ENCODE measurements at regions not wholly inside any gene's neighbourhood (a gene's known extent, or its start where the extent isn't known, plus 50 kb on each side); places are given as distances from the start of the nearest gene placed in this dataset.

GRCh38 chr12:27382924-27383323 lies 50.3 kb downstream of the BMAL2 start:
- ATAC-seq (ENCODE audit: poor library complexity) (no peak), DNase-seq (no peak)
- intact Hi-C loops (cut with DNase I), result no loop called here

DNA sequence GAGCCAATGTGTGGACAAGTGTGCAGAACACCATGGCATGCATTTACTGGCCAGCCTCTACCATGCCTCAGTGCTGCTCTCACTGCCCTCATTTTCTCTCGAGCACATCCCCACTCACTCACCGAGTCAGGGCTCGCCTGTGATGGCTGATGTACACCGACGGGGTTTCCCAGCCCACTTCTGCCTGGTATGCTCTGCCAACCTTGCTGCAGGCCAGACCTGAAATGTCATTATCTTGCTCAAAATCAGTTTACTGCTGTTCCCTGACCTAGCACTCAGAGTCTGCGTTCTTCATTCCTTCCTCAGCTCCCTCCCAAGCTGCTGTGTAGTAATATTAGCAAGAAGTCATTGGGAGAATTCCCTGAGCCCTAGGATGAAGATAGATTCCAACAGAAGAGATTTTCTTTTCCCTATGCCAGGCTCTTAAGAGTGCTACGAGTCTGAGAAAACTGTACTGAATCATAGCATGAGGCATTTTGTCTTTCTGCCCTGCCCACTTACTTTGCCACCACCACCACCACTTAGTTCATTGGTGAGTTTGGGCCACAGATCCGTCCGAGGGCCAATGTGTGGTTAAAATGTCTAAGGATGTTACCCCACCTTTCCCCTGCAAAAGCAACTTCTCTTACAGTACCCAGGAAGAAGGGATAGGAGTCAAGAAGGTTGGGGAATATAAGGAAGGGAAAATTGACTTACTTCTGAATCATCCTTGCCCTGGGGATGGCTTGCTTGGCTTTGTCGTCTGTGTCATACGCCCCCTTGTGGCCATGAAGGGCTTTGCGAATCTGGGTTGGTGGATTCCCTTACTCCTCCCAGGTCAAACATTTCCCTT lies 51.0 kb downstream of the BMAL2 start:
- ATAC-seq (ENCODE audit: poor library complexity), result no peak
- intact Hi-C loops (cut with DNase I), result no loop called here
- peak; percentile 69 for DNase-seq

DNA sequence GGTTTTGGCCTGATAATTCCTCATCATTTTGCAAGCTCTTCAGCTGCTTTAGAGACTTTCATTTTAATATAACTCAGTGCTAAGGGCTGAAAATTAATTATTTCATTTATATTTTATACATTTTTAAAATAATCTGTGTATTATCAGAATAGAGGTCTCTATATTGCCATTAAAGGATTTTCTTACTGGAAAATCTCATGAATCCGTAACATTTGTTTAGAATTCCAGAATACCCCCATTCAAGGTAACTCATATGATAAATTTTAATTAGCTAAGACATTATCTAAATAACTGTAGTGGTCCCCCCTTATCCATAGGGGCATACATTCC lies 51.6 kb downstream of the BMAL2 start:
- DNase-seq, result no peak
- intact Hi-C loops (cut with DNase I), result no loop called here
- no peak for ATAC-seq (ENCODE audit: poor library complexity)

DNA sequence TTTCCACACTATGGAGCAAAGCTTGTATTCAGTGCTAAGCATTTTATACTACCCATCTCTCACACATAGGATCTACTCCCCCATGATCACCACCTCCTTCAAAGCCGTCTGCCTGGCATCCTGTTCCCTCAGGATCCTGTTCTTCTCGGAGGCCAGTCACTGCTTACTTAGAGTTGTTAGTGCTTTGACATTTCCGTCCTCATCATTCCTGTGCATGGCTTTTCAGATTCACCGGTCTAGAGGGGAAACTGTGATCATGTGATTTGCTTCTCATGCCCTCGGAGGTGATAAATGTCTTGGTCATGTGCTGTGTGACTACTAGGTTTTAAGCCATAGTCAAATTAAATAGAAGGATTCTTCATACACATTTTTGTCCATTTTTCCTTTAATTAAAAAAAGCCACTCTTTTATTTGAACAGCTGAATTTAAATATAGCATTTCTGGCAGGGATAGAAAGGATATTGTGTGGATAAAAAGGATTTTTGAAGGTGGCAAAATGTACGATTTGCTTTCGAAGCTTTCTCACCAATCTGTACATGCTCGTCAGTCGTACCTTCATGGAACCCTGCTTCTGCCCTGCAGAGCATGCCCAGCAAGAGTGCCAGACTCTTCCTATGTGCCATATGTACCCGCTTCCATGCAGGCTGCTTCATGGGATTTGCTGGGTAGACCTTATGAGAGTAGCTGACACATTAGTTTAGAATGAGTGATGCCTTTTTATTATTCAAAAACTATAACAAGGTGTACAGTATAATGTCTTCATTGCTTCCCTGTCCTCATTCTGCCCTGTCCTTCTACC lies 53.3 kb downstream of the BMAL2 start:
- intact Hi-C loops (cut with DNase I), result no loop called here

GRCh38 chr12:27387473-27387872 lies 54.8 kb downstream of the BMAL2 start:
- DNase-seq, result no peak
- no peak for ATAC-seq (ENCODE audit: poor library complexity)
- intact Hi-C loops (cut with DNase I), result no loop called here

More for the DNA sequence above, 53.3 kb downstream of the BMAL2 start:
- ATAC-seq (ENCODE audit: poor library complexity), result no peak
- no peak for DNase-seq

GRCh38 chr12:27388650-27389049 lies 56.0 kb downstream of the BMAL2 start:
- ATAC-seq (ENCODE audit: poor library complexity) (no peak), DNase-seq (no peak)
- intact Hi-C loops (cut with DNase I), result no loop called here

GRCh38 chr12:27394676-27395075 lies 51.9 kb upstream of the SMCO2 start:
- DNase-seq (no peak), ATAC-seq (ENCODE audit: poor library complexity) (no peak)
- intact Hi-C loops (cut with DNase I), result no loop called here

DNA sequence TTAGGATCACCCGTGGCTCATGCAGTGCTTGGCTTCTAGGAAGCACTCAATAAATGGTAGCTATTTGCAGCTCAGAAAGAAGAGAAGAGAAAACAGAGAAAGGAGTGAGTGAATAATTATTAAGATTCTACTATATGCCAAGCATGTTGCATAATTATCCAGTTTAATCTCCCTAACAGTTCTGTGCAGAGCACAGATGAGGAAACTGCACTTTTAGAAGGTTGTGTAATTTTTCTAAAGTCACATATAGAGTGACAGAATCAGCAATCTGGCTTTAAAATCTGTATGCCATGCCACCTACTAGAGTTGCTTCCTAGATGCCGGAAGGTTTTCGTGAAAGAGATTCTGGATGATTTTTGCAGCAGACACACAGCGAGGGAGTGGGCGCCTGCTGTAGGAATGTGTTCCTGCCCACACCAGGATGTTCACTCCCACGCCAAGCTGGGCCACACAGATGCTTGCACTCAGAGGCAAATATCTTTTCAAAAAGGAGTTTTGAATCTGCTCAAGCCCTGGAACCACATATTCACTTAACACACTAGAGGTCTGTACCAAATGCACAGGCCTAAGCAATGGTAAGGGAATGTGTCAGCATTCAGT lies 50.2 kb upstream of the SMCO2 start:
- ATAC-seq (ENCODE audit: poor library complexity) (no peak), DNase-seq (no peak)
- intact Hi-C loops (cut with DNase I), result no loop called here

Measured in Right ventricle myocardium superior (tissue), 1 donor.